CD1c-positive myeloid dendritic cell (primary cell): ENCODE measurements at regions not wholly inside any gene's neighbourhood (a gene's known extent, or its start where the extent isn't known, plus 50 kb on each side); places are given as distances from the start of the nearest gene placed in this dataset.

Experiments
- DNase-seq: peaks from one replicate; pipeline ENCODE4 v3.0.0-alpha.2; 2016; ENCODE audit errors: extremely low spot score

- no peak for DNase-seq
Observed at GRCh38 chr4:36961420-36961819, 283.1 kb upstream of the NWD2 start.

DNA sequence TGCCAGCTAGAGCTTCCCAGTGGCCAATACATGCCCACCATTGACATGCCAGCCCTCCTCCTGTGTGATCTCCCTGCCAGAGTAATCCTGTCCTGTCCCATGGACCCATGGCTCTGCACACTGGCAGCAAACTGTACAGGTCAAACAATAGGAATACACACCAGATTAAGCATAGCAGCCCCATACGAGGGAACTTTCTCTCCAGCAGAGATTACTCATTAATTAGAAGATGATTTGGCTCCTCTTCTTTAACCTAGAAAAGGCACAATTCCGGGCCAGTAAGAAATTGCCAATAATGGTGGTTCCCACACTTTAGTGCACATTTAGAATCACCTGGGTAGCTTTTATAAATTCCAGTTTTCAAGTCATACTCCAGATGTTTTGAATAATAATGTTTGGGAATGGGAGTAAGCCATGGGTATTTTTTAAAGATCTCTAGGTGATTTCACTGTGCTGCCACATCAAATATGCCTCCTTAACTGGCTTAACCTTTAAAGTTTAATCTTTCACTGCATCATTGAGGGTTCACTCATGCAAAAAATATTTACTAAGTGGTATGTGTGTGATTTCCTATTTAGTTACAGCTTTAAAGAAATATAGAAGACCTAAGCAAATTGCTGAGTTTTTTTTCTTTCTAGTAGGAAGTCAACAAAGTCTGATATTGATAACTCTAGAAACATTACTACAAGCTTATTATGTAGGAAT lies 277.6 kb upstream of the NWD2 start:
- no peak for DNase-seq

- no peak for DNase-seq
Observed at GRCh38 chr4:36979533-36979932, 265.0 kb upstream of the NWD2 start.

GRCh38 chr4:36990128-36990872 lies 254.2 kb upstream of the NWD2 start:
- no peak for DNase-seq

DNA sequence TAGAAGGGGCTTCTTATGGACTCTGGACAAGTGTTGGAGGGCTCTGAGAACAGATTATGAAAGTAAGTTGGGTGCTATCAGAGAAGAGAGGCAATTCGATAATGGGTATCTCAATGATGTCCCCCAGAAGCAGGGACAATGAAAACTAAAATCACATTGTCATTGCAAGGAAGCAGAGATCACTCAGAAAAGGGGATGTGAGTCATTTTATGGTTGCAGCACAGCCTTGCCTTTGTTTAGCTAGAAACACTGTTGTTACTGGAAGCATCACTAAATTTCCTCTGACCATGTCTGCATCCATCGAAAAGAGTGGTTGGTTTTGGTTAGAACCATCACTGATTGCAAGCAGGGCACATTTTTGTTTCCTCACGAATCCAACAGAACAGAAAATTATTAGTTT lies 246.8 kb upstream of the NWD2 start:
- DNase-seq = no peak

GRCh38 chr4:37000281-37000680 lies 244.3 kb upstream of the NWD2 start:
- no peak for DNase-seq

- no peak for DNase-seq
Observed at GRCh38 chr4:37001688-37002436, 242.7 kb upstream of the NWD2 start.

GRCh38 chr4:37002625-37003024 lies 241.9 kb upstream of the NWD2 start:
- no peak for DNase-seq

- no peak for DNase-seq
Observed at GRCh38 chr4:37008199-37008598, 236.3 kb upstream of the NWD2 start.

- no peak for DNase-seq
Observed at GRCh38 chr4:37014584-37014983, 230.0 kb upstream of the NWD2 start.

- no peak for DNase-seq
Observed at GRCh38 chr4:37015391-37015790, 229.2 kb upstream of the NWD2 start.

DNA sequence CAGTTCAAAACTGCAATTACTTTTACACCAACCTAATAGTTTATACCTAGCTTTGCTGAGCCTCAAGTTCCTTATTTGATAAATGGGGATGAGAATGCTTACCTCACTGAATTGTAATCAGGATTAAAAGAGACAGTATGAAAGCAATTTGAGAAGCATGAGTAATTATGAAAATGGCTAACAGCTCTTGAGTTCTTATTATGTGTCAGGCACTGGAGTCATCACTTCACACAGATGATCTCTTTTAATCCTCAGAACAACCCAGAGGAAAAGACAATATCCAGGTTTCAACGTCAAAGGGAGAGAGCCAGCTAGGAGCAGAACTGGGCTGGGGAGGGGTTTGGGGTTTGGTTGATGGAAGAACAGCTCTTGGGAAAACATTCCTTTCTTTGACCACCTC lies 221.0 kb upstream of the NWD2 start:
- no peak for DNase-seq

GRCh38 chr4:37023996-37024395 lies 220.5 kb upstream of the NWD2 start:
- DNase-seq = no peak

- DNase-seq = no peak
Observed at GRCh38 chr4:37040816-37041215, 203.7 kb upstream of the NWD2 start.

DNA sequence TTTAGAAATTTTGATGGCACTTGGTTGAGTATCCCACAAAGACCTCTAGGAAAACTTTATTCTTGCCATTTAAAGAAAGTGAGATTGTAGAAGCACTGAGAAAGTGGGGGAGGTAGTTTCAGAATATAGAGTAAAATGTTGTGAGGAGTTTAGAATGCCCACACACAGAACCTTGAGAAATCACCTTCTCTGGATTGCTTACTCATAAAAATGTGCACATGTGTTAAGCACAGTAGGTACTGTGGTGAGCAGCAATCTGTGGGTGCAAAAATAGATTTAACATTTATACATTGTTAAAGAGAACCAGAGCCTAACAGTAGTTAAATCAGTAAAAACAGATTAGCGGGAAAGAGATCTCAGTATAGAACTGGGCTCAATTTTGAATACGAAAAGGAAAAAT lies 201.2 kb upstream of the NWD2 start:
- DNase-seq = no peak

DNA sequence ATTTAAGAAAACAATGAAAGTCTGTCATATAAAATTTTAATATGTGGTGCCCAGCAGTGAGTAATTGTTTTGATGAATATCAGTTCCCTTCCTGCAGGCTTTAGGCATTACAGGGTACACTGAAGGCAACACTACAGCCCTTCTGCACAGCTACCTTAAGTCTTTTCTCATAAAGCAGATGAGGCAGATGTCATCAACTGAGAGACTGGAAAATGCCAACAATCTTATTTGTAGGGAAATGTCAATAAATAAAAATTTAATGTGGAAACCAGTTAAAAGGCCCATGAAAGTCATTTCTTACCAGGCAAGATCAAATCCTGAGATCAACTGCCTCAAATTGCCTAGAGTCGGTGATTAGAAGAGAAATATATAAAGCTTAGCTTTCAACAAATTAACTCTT lies 193.4 kb upstream of the NWD2 start:
- DNase-seq = no peak

DNA sequence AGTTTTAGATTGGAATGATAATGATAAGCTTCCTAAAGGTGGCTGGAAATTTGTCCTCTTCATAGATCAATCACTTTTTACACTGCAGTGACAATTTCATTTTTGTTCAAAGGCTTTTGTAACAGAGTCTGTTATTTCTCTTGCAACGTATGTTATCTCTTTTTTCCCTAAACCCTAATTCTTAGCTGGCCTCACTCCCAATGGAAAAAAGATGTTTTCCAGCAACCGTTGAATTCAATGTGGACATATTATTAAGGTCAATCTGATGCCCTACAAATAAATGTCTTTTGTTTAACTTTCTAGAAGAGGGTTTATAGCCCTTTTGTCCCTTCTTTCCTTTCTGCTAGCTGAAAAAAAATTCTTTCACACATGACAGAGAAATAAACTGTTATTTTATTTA lies 192.7 kb upstream of the NWD2 start:
- no peak for DNase-seq

DNA sequence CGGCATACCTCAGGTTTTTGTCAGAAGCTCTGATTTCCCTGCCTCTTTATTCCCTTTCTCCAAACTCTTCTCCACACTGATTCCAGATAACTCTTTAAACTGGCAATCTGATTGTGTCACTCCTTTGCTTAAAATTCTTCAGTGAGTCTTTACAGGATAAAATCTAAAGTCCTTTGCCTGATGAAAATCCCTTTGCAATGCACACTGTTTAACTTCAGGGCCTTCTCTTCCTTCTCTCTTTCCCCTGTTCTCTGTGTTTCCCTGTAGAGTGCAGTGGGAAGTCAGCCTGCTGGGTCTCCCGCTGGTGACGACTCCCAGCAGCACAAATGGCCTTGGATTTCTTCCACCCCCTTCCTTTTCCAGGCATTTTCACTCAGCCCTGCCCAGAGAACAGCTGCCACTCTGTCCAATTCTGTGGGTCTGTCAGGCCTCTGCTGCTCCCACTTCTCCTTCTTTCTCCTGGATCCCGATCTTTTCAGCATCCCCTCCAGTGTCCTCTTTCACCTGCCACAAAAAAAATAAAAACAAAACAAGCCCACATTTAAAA lies 189.9 kb upstream of the NWD2 start:
- no peak for DNase-seq

DNA sequence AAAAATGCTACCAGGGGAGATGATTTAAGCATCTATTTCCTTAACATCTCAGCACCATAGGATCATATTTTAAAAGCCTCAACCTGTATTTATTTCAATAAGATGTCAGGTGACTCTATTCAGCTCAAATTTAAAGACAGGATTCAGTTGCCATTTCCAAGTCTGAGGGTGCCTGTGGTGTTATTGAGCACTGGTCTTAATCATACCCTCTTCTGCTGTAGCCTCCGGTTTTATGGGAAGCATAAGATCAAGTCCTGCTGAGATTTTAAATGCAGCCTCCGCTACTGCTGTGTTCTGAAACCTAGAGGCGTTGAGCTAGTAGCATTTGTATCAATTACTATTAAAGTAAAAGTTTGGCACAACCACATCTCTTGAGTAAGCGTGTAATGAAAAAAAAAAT lies 185.7 kb upstream of the NWD2 start:
- no peak for DNase-seq

GRCh38 chr4:37066159-37066558 lies 178.4 kb upstream of the NWD2 start:
- no peak for DNase-seq

GRCh38 chr4:37068580-37068979 lies 176.0 kb upstream of the NWD2 start:
- DNase-seq = no peak

GRCh38 chr4:37070041-37070440 lies 174.5 kb upstream of the NWD2 start:
- DNase-seq = no peak

- DNase-seq = no peak
Observed at GRCh38 chr4:37071576-37071975, 173.0 kb upstream of the NWD2 start.
